ENCODE measurements at regions not wholly inside any gene's neighbourhood (a gene's known extent, or its start where the extent isn't known, plus 50 kb on each side); places are given as distances from the start of the nearest gene placed in this dataset.

DNA sequence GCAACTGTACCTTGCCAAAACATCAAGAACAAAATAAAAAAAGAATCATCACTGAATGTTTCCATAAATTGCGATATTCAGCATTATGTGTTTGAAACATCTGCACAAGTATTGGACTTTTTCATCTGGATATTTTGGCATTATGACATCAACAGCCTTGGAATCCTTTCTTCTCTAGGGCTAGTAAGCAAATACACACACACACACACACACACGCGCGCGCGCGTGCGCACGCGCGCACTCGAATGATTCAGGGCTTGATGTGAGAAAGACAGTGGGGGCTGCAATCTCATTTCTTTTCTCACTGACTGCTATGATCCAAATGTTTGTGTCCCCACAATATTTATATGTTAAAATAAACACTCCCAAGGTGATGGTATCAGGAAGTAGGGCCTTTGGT is 90.0 kb upstream of the SLC38A4 start:
- TF ChIP-seq, protein P1, sequence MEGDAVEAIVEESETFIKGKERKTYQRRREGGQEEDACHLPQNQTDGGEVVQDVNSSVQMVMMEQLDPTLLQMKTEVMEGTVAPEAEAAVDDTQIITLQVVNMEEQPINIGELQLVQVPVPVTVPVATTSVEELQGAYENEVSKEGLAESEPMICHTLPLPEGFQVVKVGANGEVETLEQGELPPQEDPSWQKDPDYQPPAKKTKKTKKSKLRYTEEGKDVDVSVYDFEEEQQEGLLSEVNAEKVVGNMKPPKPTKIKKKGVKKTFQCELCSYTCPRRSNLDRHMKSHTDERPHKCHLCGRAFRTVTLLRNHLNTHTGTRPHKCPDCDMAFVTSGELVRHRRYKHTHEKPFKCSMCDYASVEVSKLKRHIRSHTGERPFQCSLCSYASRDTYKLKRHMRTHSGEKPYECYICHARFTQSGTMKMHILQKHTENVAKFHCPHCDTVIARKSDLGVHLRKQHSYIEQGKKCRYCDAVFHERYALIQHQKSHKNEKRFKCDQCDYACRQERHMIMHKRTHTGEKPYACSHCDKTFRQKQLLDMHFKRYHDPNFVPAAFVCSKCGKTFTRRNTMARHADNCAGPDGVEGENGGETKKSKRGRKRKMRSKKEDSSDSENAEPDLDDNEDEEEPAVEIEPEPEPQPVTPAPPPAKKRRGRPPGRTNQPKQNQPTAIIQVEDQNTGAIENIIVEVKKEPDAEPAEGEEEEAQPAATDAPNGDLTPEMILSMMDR (IDR thresholded peaks at IDR 0.05): no peak
- TF ChIP-seq TEAD4 (CRISPR knock-in tag; IDR thresholded peaks at IDR 0.05) (no peak), ATF1 (CRISPR knock-in tag; IDR thresholded peaks at IDR 0.05) (no peak)

Measured in WTC11 (cell line).